IMR-90 (cell line): ENCODE measurements at regions not wholly inside any gene's neighbourhood (a gene's known extent, or its start where the extent isn't known, plus 50 kb on each side); places are given as distances from the start of the nearest gene placed in this dataset.

Experiments used
- ATAC-seq: fragments of 200-7000 bp; cut with Tn5 transposase; 2 replicates; pipeline ENCODE4 v1.9.1; 2020; ENCODE audit warnings: low read depth, mild to moderate bottlenecking, moderate library complexity
- BruUV-seq: library from RNA; stranded (reverse); fragments of 400-500 nt; replicated peaks from 2 replicates; lab custom pipeline; 2021; lab: Mats Ljungman, UMichigan
- CTCF ChIA-PET: fragments of 300-600 bp; formaldehyde crosslinking; extraction: SDS; loops from one replicate; lab custom pipeline; 2021; ENCODE audit warnings: antibody characterized with exemption; lab: Yijun Ruan, JAX
- POLR2A ChIA-PET: fragments of 300-600 bp; sonication (Branson Sonifier 250); formaldehyde crosslinking; loops from one replicate; lab custom pipeline; 2022; ENCODE audit warnings: antibody characterized with exemption; ENCODE audit not compliant: unreplicated experiment; lab: Charles Lee
- DNase-seq: peaks from one replicate; pipeline ENCODE4 v3.0.0; 2013
- H2AFZ ChIP-seq: replicated peaks from 2 replicates; pipeline ENCODE3; 2013; ENCODE audit warnings: low read length, mild to moderate bottlenecking; ENCODE audit not compliant: poor library complexity
- H2AK5ac ChIP-seq: 2 replicates; pipeline ENCODE4 v1.6.1; 2013; ENCODE audit warnings: low read depth, low read length, inconsistent platforms
- H2AK9ac ChIP-seq: replicated peaks from 2 replicates; pipeline ENCODE3; 2013; ENCODE audit warnings: mild to moderate bottlenecking, low read depth, low read length, moderate library complexity; ENCODE audit not compliant: poor library complexity
- H2BK120ac ChIP-seq: 2 replicates; pipeline ENCODE4 v1.6.1; 2013; ENCODE audit warnings: low read depth, low read length, inconsistent platforms
- H2BK15ac ChIP-seq: 3 replicates; pipeline ENCODE4 v1.6.1; 2013; ENCODE audit warnings: low read depth, low read length, inconsistent platforms
- H2BK20ac ChIP-seq: 2 replicates; pipeline ENCODE4 v1.6.1; 2013; ENCODE audit warnings: low read depth, mild to moderate bottlenecking, inconsistent platforms, low read length, moderate library complexity
- H2BK5ac ChIP-seq: 2 replicates; pipeline ENCODE4 v1.6.1; 2013; ENCODE audit warnings: mild to moderate bottlenecking, low read depth, low read length, inconsistent platforms; ENCODE audit not compliant: poor library complexity, severe bottlenecking
- H3K14ac ChIP-seq: replicated peaks from 2 replicates; pipeline ENCODE4 v1.6.1; 2013; ENCODE audit warnings: low read depth, low read length, inconsistent platforms
- H3K18ac ChIP-seq: 2 replicates; pipeline ENCODE4 v1.6.1; 2013; ENCODE audit warnings: low read depth, low read length, control low read depth
- H3K23ac ChIP-seq: 2 replicates; pipeline ENCODE4 v1.6.1; 2013; ENCODE audit warnings: low read depth, low read length, inconsistent platforms
- H3K27ac ChIP-seq: 2 replicates; pipeline ENCODE4 v1.5.1; 2013; ENCODE audit warnings: mild to moderate bottlenecking, control low read depth, low read length; ENCODE audit not compliant: insufficient read depth
- H3K27me3 ChIP-seq: 2 replicates; pipeline ENCODE4 v1.6.1; 2013; ENCODE audit warnings: low read length; ENCODE audit not compliant: control insufficient read depth, insufficient read depth
- H3K36me3 ChIP-seq: 2 replicates; pipeline ENCODE4 v1.6.1; 2013; ENCODE audit warnings: low read length, mixed read lengths; ENCODE audit not compliant: control insufficient read depth, insufficient read depth
- H3K4ac ChIP-seq: 2 replicates; pipeline ENCODE4 v1.6.1; 2013; ENCODE audit warnings: low read depth, low read length, inconsistent platforms
- H3K4me1 ChIP-seq: 2 replicates; pipeline ENCODE4 v1.6.1; 2013; ENCODE audit warnings: low read length, mixed read lengths; ENCODE audit not compliant: control insufficient read depth, insufficient read depth
- H3K4me2 ChIP-seq: 2 replicates; pipeline ENCODE4 v1.6.1; 2013; ENCODE audit warnings: low read depth, mild to moderate bottlenecking, control low read depth, low read length, moderate library complexity
- H3K4me3 ChIP-seq: 2 replicates; pipeline ENCODE4 v1.5.1; 2013; ENCODE audit warnings: low read depth, mild to moderate bottlenecking, control low read depth, low read length, moderate library complexity; ENCODE audit not compliant: insufficient read depth
- H3K56ac ChIP-seq: 2 replicates; pipeline ENCODE4 v1.6.1; 2013; ENCODE audit warnings: low read length, inconsistent platforms; ENCODE audit not compliant: insufficient read depth; ENCODE audit errors: extremely low read depth
- H3K79me1 ChIP-seq, 2 experiments: 2 replicates each; pipeline ENCODE4 v1.6.1; 2013; ENCODE audit warnings: low read length in 2 of 2, inconsistent platforms in 1 of 2, low read depth in 1 of 2
- H3K9ac ChIP-seq: 2 replicates; pipeline ENCODE4 v1.6.1; 2013; ENCODE audit warnings: low read depth, low read length, control low read depth
- H3K9me1 ChIP-seq: 2 replicates; pipeline ENCODE4 v1.6.1; 2013; ENCODE audit warnings: low read length, inconsistent platforms; ENCODE audit not compliant: insufficient read depth
- H3K9me3 ChIP-seq: 2 replicates; pipeline ENCODE4 v1.6.1; 2013; ENCODE audit warnings: low read length; ENCODE audit not compliant: control insufficient read depth, insufficient read depth
- H4K20me1 ChIP-seq: 2 replicates; pipeline ENCODE4 v1.6.1; 2013; ENCODE audit warnings: low read length, inconsistent platforms; ENCODE audit not compliant: insufficient read depth
- H4K5ac ChIP-seq: 2 replicates; pipeline ENCODE4 v1.6.1; 2013; ENCODE audit warnings: mild to moderate bottlenecking, low read depth, low read length, control low read depth
- H4K8ac ChIP-seq, 2 experiments: 2 replicates each; pipeline ENCODE4 v1.6.1; 2013; ENCODE audit warnings: low read depth in 2 of 2, low read length in 2 of 2, control low read depth in 1 of 2, inconsistent platforms in 1 of 2
- H4K91ac ChIP-seq: 2 replicates; pipeline ENCODE4 v1.6.1; 2013; ENCODE audit warnings: low read depth, low read length, inconsistent platforms; ENCODE audit not compliant: insufficient read depth
- CEBPB ChIP-seq: IDR thresholded peaks from 2 replicates; pipeline ENCODE4 v1.6.1; 2012; ENCODE audit warnings: low read depth, low read length, improper control_type of control experiment
- CHD1 ChIP-seq: IDR thresholded peaks from 2 replicates; pipeline ENCODE4 v1.6.1; 2012; ENCODE audit warnings: low read depth, low read length, improper control_type of control experiment
- FOS ChIP-seq: fragments of 150-350 bp; IDR thresholded peaks from 2 replicates; pipeline ENCODE4 v1.6.1; 2016; ENCODE audit warnings: low read depth, low read length
- NFE2L2 ChIP-seq: fragments of 150-350 bp; IDR thresholded peaks from 2 replicates; pipeline ENCODE4 v1.6.1; 2016; ENCODE audit warnings: low read depth, mild to moderate bottlenecking, low read length
- POLR2A ChIP-seq: IDR thresholded peaks from 2 replicates; pipeline ENCODE4 v1.6.1; 2012; ENCODE audit warnings: mild to moderate bottlenecking, low read depth, low read length
- RAD21 ChIP-seq: IDR thresholded peaks from 2 replicates; pipeline ENCODE4 v1.6.1; 2012; ENCODE audit warnings: low read length, improper control_type of control experiment
- RCOR1 ChIP-seq: IDR thresholded peaks from 2 replicates; pipeline ENCODE4 v1.6.1; 2012; ENCODE audit warnings: mild to moderate bottlenecking, low read length, improper control_type of control experiment; ENCODE audit not compliant: insufficient replicate concordance
- SMC3 ChIP-seq: fragments of 150-350 bp; IDR thresholded peaks from 2 replicates; pipeline ENCODE4 v1.6.1; 2016; ENCODE audit warnings: low read depth, mild to moderate bottlenecking, antibody characterized with exemption, low read length, moderate library complexity
- WGBS, 2 experiments: methylation state at CpG; one replicate each; pipeline versions ENCODE4 v1.1.5 to v1.1.7; 2013; ENCODE audit warnings: missing lambda C conversion rate in 2 of 2; ENCODE audit not compliant: insufficient read length in 1 of 2; ENCODE audit errors: extremely low coverage in 2 of 2; 5-methylcytosine and 5-hydroxymethylcytosine counted together
- dilution Hi-C: fragments of 300-500 bp; cut with HindIII; formaldehyde crosslinking; loops from one replicate; pipeline ENCODE4 v1.14.3; 2018; ENCODE audit warnings: low sequenced_read_pairs; ENCODE audit not compliant: unreplicated experiment
- in situ Hi-C: fragments of 300-500 bp; cut with MboI; formaldehyde crosslinking; loops from 3 replicates; pipeline ENCODE4 v1.14.3; 2019; ENCODE audit warnings: low sequenced_read_pairs, inconsistent platforms, mixed read lengths
- intact Hi-C: fragments of 100-400 bp; cut with micrococcal nuclease; formaldehyde crosslinking; loops from 2 replicates; pipeline ENCODE4 v1.10.0; 2022

- CTCF ChIA-PET: no interaction called here
Observed at GRCh38 chrX:149121206-149121920, 383.7 kb downstream of the IDS start.

More at GRCh38 chrX:149121206-149121920, 383.7 kb downstream of the IDS start:
- H3K79me1 ChIP-seq: no peaks in the 10 kb centered on the region
- H3K9me1 ChIP-seq: no peaks in the 10 kb centered on the region
- H4K5ac ChIP-seq: no peak overlapping the region
- no peaks in the 10 kb centered on the region for H3K27me3 ChIP-seq
- no peak overlapping the region for H2AFZ ChIP-seq
- H3K27ac ChIP-seq: no peak overlapping the region
- H3K14ac ChIP-seq: no peak overlapping the region
- H3K4me3 ChIP-seq: no peak overlapping the region
- H3K4ac ChIP-seq: no peak overlapping the region
- no peak overlapping the region for H3K23ac ChIP-seq
- H2BK120ac ChIP-seq: no peak overlapping the region
- H2BK5ac ChIP-seq: no peak overlapping the region
- TF ChIP-seq CHD1 (no peak), RAD21 (no peak), CEBPB (no peak), NFE2L2 (no peak), FOS (no peak), SMC3 (no peak), RCOR1 (no peak), POLR2A (no peak)
- H3K18ac ChIP-seq: no peak overlapping the region
- POLR2A ChIA-PET: no interaction called here
- no peak overlapping the region for H2BK15ac ChIP-seq
- no peak overlapping the region for H3K4me2 ChIP-seq
- no peaks in the 10 kb centered on the region for H3K36me3 ChIP-seq
- no peaks in the 10 kb centered on the region for H3K4me1 ChIP-seq
- in situ Hi-C loops: no loop called here
- no peak overlapping the region for H3K9ac ChIP-seq
- no peak overlapping the region for H4K8ac ChIP-seq
- H2AK9ac ChIP-seq: no peak overlapping the region
- ATAC-seq (no peak), DNase-seq (no peak)
- H3K56ac ChIP-seq: no peak overlapping the region
- BruUV-seq: no TSS peak
- H4K91ac ChIP-seq: no peak overlapping the region
- H3K9me3 ChIP-seq: peaks cover 4% of the 10 kb centered on the region; the same call in 1 of the 2 replicates
- no peaks in the 10 kb centered on the region for H4K20me1 ChIP-seq
- WGBS, 2 experiments: 17% methylated on average over 3 of the region's 7 CpGs; no CpG with 5 or more reads in 1 of the 2 experiments
- H2BK20ac ChIP-seq: no peak overlapping the region
- H2AK5ac ChIP-seq: no peak overlapping the region
- intact Hi-C loops: no loop called here
- dilution Hi-C loops: no loop called here
